ENCODE measurements at regions not wholly inside any gene's neighbourhood (a gene's known extent, or its start where the extent isn't known, plus 50 kb on each side); places are given as distances from the start of the nearest gene placed in this dataset.

DNA sequence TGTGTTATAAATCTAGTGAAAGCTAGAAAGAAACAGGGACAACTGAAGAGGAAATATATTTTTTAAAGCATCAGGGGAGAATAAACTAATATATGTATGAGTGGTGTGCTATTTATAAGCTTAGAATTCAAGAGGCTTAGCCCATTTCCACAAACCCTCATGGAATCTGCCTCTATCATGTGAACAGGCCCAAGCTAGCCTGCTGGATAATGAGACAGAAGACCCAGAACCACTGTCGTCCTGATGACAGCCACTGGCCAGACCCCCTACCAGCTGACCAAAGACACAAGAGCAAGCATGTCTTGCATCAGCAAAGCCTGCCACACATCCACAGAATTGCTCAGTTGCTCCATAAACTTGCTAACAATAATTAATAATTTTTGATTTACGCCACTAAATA lies 382.3 kb upstream of the NXPH2 start:
- Mint-ChIP-seq H3K9me3 (peaks cover 2% of the 10 kb centered on the region), H3K27ac (no peak overlapping the region), H3K36me3 (ENCODE audit: low read depth) (no peaks in the 10 kb centered on the region), H3K4me1 (no peaks in the 10 kb centered on the region), H3K4me3 (no peak overlapping the region), H3K27me3 (no peaks in the 10 kb centered on the region)
- CTCF ChIA-PET, result no interaction called here
- DNase-seq, result no peak
- no peak for ATAC-seq (ENCODE audit: low read depth)
- POLR2A ChIA-PET, result no interaction called here
- TF ChIP-seq, protein P1, sequence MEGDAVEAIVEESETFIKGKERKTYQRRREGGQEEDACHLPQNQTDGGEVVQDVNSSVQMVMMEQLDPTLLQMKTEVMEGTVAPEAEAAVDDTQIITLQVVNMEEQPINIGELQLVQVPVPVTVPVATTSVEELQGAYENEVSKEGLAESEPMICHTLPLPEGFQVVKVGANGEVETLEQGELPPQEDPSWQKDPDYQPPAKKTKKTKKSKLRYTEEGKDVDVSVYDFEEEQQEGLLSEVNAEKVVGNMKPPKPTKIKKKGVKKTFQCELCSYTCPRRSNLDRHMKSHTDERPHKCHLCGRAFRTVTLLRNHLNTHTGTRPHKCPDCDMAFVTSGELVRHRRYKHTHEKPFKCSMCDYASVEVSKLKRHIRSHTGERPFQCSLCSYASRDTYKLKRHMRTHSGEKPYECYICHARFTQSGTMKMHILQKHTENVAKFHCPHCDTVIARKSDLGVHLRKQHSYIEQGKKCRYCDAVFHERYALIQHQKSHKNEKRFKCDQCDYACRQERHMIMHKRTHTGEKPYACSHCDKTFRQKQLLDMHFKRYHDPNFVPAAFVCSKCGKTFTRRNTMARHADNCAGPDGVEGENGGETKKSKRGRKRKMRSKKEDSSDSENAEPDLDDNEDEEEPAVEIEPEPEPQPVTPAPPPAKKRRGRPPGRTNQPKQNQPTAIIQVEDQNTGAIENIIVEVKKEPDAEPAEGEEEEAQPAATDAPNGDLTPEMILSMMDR (IDR thresholded peaks at IDR 0.05), result no peak
- intact Hi-C loops (cut with micrococcal nuclease), result no loop called here

DNA sequence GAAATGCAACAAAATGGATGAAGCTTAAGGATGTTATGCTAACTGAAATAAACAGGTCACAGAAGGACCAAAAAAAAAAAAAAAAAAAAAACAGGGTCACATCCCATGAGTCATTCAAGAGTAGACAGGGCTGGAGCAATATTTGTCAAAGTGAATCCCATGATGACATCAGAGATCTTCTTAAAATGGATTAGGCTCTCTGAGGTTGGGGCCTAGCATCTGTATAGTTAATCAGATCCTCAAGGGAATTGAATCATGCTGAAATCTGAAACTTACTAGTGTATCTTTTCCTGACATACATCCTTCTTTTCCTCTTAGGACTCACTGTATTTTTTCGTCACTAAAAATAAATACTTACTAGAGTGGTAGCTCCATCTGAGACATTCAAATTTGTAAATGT lies 380.6 kb upstream of the NXPH2 start:
- Mint-ChIP-seq H3K36me3 (ENCODE audit: low read depth) (no peaks in the 10 kb centered on the region), H3K4me3 (no peak overlapping the region), H3K4me1 (no peaks in the 10 kb centered on the region), H3K27ac (no peak overlapping the region), H3K27me3 (no peaks in the 10 kb centered on the region), H3K9me3 (peaks cover 2% of the 10 kb centered on the region)
- intact Hi-C loops (cut with micrococcal nuclease), result no loop called here
- DNase-seq, result no peak
- TF ChIP-seq, protein P1 (IDR thresholded peaks at IDR 0.05), result no peak
- CTCF ChIA-PET, result no interaction called here
- ATAC-seq (ENCODE audit: low read depth), result no peak
- POLR2A ChIA-PET, result no interaction called here

DNA sequence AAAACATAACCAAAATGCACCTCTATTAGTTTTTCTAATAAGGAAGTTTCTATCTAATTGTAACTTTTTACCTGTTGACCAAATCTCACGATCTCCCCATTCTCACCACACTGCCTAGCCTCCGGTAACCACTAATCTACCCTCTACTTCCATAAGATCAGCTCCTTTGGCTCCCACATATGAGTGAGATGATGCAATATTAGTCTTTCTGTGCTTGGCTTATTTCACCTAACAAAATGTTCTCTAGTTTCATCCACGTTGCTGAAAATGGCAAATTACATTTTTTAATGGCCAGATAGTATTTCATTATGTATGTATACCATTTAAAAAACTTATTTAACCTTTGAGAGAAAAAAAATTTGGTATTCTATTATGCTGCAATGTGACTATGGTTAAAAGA lies 379.0 kb upstream of the NXPH2 start:
- peaks cover 2% of the 10 kb centered on the region for H3K9me3 Mint-ChIP-seq
- POLR2A ChIA-PET, result no interaction called here
- intact Hi-C loops (cut with micrococcal nuclease), result no loop called here
- H3K27ac Mint-ChIP-seq, result no peak overlapping the region
- H3K4me1 Mint-ChIP-seq, result no peaks in the 10 kb centered on the region
- no peaks in the 10 kb centered on the region for H3K36me3 Mint-ChIP-seq (ENCODE audit: low read depth)
- ATAC-seq (ENCODE audit: low read depth) (no peak), DNase-seq (no peak)
- CTCF ChIA-PET, result no interaction called here
- no peaks in the 10 kb centered on the region for H3K27me3 Mint-ChIP-seq
- TF ChIP-seq, protein P1 (IDR thresholded peaks at IDR 0.05), result no peak
- H3K4me3 Mint-ChIP-seq, result no peak overlapping the region

DNA sequence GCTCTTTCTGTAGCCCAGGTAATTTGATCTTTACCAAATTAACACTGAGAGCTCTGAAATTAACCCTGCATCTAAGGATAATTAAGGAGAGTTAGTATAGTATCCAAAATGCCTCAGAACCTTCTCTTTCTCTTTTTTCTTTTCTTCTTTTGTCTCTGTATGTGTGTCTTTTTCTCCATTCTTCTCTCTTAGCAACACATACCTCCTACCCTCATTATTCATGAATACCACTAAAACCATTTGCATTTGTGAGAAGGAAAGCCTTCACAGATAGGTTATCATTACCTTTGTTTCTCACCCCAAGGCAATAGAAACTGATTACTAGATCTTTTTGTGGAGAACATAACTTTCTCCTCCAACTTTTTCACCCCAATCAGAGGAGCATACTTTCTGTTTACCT lies 376.5 kb upstream of the NXPH2 start:
- H3K36me3 Mint-ChIP-seq (ENCODE audit: low read depth), result no peaks in the 10 kb centered on the region
- CTCF ChIA-PET, result no interaction called here

DNA sequence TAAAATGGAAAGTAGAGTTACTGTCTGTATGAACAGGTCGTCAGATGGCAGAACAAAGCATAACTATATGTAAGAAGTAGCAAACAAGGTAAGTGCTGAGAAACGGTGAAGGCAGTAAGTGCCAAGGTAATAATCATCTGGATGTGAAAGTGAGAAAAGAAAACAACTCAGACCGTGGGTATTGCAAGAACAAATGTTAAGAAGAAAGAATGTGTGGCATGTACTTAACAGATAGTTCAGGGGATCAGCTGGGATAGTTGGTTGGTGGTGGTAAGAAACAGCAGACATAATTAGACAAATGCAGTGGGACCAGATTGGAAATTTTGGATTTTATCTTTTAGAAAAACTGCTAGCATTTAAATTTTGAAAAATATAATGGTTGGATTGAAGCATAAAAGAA lies 375.8 kb upstream of the NXPH2 start:
- ChIA-PET POLR2A (no interaction called here), CTCF (no interaction called here)
- TF ChIP-seq, protein P1 (IDR thresholded peaks at IDR 0.05), result no peak
- ATAC-seq (ENCODE audit: low read depth) (no peak), DNase-seq (no peak)
- Mint-ChIP-seq H3K36me3 (ENCODE audit: low read depth) (no peaks in the 10 kb centered on the region), H3K9me3 (peaks cover 6% of the 10 kb centered on the region), H3K27me3 (no peaks in the 10 kb centered on the region), H3K4me1 (no peaks in the 10 kb centered on the region), H3K4me3 (no peak overlapping the region), H3K27ac (no peak overlapping the region)
- intact Hi-C loops (cut with micrococcal nuclease), result no loop called here

More for the DNA sequence above, 376.5 kb upstream of the NXPH2 start:
- DNase-seq, result no peak
- H3K27me3 Mint-ChIP-seq, result no peaks in the 10 kb centered on the region
- TF ChIP-seq, protein P1 (IDR thresholded peaks at IDR 0.05), result no peak
- intact Hi-C loops (cut with micrococcal nuclease), result no loop called here
- H3K4me3 Mint-ChIP-seq, result no peak overlapping the region
- POLR2A ChIA-PET, result no interaction called here
- H3K4me1 Mint-ChIP-seq, result no peaks in the 10 kb centered on the region
- ATAC-seq (ENCODE audit: low read depth), result no peak
- no peak overlapping the region for H3K27ac Mint-ChIP-seq
- peaks cover 3% of the 10 kb centered on the region for H3K9me3 Mint-ChIP-seq

Measured in activated B cell treated with CpG ODN at 0.5 μM for 24 hours (primary cell).